ENCODE measurements at regions not wholly inside any gene's neighbourhood (a gene's known extent, or its start where the extent isn't known, plus 50 kb on each side); places are given as distances from the start of the nearest gene placed in this dataset.

DNA sequence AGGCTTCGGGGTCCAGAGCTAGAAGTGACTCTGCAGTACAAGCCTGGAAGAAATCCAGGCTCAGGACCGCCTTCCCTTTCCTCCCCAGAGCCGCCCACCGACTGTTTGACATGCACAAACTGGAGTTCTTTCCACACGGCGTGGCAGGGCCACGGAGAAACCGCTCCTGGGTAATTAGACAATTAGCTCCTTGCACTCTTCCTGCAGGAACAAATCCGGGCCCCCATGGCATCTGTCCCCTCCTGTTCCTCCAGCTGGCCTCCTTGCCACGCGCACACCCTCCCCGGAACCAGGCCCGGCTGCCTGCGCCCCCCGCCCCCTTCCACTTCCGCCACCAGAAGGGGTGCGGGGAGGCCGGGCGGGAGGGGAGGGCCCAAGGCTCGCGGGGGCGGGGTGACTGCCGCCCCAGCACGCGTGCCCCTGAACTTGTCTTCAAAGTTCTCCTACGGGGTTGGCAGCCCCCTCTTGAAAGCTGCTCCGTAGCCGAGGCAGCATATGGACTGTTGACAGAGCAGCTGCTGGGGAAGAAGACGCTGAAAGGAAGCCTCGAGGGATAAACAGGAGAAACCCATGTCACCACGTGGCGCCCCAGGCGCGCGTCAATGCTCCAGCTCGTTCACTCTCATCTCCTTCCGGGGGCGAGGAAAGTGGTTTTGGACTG, 74.3 kb downstream of the SEC61B start:
- TF ChIP-seq CTCF (IDR thresholded peaks at IDR 0.05) = no peak
- no peak overlapping the region for H3K4me3 Mint-ChIP-seq
- H3K4me1 Mint-ChIP-seq = peaks cover 7% of the 10 kb centered on the region
- no peak overlapping the region for H3K27ac Mint-ChIP-seq
- DNase-seq = no peak
- no peaks in the 10 kb centered on the region for H3K9me3 Mint-ChIP-seq
- no peaks in the 10 kb centered on the region for H3K36me3 Mint-ChIP-seq (ENCODE audit: low read depth)
- peaks cover 28% of the 10 kb centered on the region for H3K27me3 Mint-ChIP-seq (ENCODE audit: low read depth, poor library complexity)

DNA sequence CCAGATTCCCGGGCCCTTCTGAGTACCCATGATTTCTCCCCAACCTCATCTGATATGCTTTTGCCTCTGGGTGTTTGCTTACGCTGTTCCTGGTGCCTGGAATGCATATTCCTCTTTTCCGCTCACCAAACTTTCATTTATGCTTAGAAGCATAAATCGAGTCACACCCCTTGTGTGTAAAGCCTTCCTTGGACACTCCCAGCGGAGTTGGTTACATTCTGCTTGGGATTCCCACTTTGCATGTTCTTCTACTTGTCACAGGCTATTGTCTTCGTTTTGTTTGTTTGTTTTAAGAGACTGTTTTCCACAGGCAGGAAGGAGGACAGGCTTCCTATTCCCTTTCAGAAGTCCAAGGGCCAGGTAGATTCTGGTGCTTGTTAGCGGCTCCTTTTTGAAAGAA, 76.5 kb downstream of the SEC61B start:
- Mint-ChIP-seq H3K36me3 (ENCODE audit: low read depth) (no peaks in the 10 kb centered on the region), H3K27me3 (ENCODE audit: low read depth, poor library complexity) (peaks cover 17% of the 10 kb centered on the region), H3K4me3 (no peak overlapping the region), H3K9me3 (no peaks in the 10 kb centered on the region), H3K4me1 (peaks cover 7% of the 10 kb centered on the region), H3K27ac (no peak overlapping the region)
- DNase-seq = no peak
- no peak for TF ChIP-seq CTCF (IDR thresholded peaks at IDR 0.05)

- Mint-ChIP-seq H3K4me3 (no peak overlapping the region), H3K4me1 (peaks cover 7% of the 10 kb centered on the region), H3K27ac (no peak overlapping the region), H3K9me3 (no peaks in the 10 kb centered on the region), H3K27me3 (ENCODE audit: low read depth, poor library complexity) (peaks cover 21% of the 10 kb centered on the region), H3K36me3 (ENCODE audit: low read depth) (no peaks in the 10 kb centered on the region)
- TF ChIP-seq CTCF (IDR thresholded peaks at IDR 0.05) = no peak
- DNase-seq = no peak
Observed at GRCh38 chr9:99299211-99300102, 77.4 kb downstream of the SEC61B start.

DNA sequence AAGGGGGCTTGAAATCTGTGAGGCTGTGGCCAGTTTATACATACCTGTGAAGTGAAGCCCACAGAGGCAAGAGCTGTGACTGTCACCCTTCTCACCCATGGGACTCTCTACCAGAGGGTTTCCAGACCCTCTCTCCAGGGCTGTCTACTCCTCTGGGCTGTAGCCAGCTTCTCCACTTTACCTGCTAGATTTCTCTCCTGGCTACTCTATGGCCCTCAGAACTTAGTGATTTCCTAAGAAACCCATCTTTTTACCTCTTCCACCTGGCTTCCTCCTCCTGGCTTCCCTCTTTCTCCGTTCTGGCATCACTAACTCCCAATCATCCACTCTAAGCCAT, 78.0 kb downstream of the SEC61B start:
- Mint-ChIP-seq H3K36me3 (ENCODE audit: low read depth) (no peaks in the 10 kb centered on the region), H3K4me3 (no peak overlapping the region), H3K4me1 (peaks cover 7% of the 10 kb centered on the region), H3K27me3 (ENCODE audit: low read depth, poor library complexity) (peaks cover 21% of the 10 kb centered on the region), H3K27ac (no peak overlapping the region), H3K9me3 (no peaks in the 10 kb centered on the region)
- no peak for TF ChIP-seq CTCF (IDR thresholded peaks at IDR 0.05)
- no peak for DNase-seq

DNA sequence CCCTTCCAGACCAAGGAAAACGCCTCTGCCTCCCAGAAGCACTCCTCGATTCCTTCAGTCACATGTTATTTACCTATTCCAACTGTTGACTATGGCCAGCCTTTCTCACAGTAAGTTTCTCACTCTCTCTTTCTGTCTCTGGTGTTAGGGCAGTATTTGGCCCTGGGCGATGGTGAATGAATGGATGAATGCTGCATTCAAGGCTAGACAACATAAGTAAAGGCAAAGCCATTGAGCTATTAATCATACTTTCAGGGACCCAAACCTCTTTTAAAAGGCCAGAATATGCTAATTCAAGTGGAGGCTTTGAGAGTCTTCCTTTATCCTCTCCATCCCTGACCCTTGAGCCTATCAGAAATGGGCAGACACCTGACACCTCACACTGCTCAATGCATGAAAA, 78.5 kb downstream of the SEC61B start:
- H3K9me3 Mint-ChIP-seq = no peaks in the 10 kb centered on the region
- H3K27me3 Mint-ChIP-seq (ENCODE audit: low read depth, poor library complexity) = peaks cover 21% of the 10 kb centered on the region
- TF ChIP-seq CTCF (IDR thresholded peaks at IDR 0.05) = no peak
- no peak overlapping the region for H3K4me3 Mint-ChIP-seq
- no peaks in the 10 kb centered on the region for H3K36me3 Mint-ChIP-seq (ENCODE audit: low read depth)
- DNase-seq = no peak
- no peak overlapping the region for H3K27ac Mint-ChIP-seq
- H3K4me1 Mint-ChIP-seq = peaks cover 7% of the 10 kb centered on the region

Measured in nephron progenitor cell (in vitro differentiated cells).